Right atrium auricular region (tissue), 2 donors: ENCODE measurements at regions not wholly inside any gene's neighbourhood (a gene's known extent, or its start where the extent isn't known, plus 50 kb on each side); places are given as distances from the start of the nearest gene placed in this dataset.

ENCODE experiments used
- DNase-seq: peaks from one replicate; pipeline ENCODE4 v3.0.0-alpha.2; 2019; ENCODE audit warnings: low spot score
- H3K27ac ChIP-seq, 2 donors: fragments of 200-600 bp; sonication (generic); 1 replicate in 1 of 2; 2 replicates in 1 of 2; pipeline ENCODE4 v1.5.1; 2016 to 2019
- H3K27me3 ChIP-seq, 2 donors: fragments of 200-600 bp; sonication (generic); one replicate each; pipeline versions ENCODE4 v1.5.1 to v1.6.0; 2017 to 2019
- H3K36me3 ChIP-seq: fragments of 200-600 bp; sonication (generic); one replicate; pipeline ENCODE4 v1.5.1; 2016
- H3K4me1 ChIP-seq, 2 donors: fragments of 200-600 bp; sonication (generic); one replicate each; pipeline versions ENCODE4 v1.5.1 to v1.6.0; 2017 to 2019
- H3K4me3 ChIP-seq, 2 donors: fragments of 200-600 bp; sonication (generic); 1 replicate in 1 of 2; 2 replicates in 1 of 2; pipeline ENCODE4 v1.5.1; 2017 to 2019; ENCODE audit warnings: mild to moderate bottlenecking in 1 of 2, moderate library complexity in 1 of 2
- H3K9me3 ChIP-seq, 2 donors: fragments of 200-600 bp; sonication (generic); one replicate each; pipeline ENCODE4 v1.5.1; 2019
- CTCF ChIP-seq, 2 donors: fragments of 200-600 bp; sonication (generic); IDR thresholded peaks; one replicate each; pipeline ENCODE4 v1.5.1; 2019; ENCODE audit warnings: antibody characterized with exemption in 2 of 2

- H3K27ac ChIP-seq: no peak overlapping the region
- H3K27me3 ChIP-seq: no peaks in the 10 kb centered on the region
- no peaks in the 10 kb centered on the region for H3K36me3 ChIP-seq
- H3K9me3 ChIP-seq: no peaks in the 10 kb centered on the region
- no peaks in the 10 kb centered on the region for H3K4me1 ChIP-seq
- DNase-seq: no peak
- no peak overlapping the region for H3K4me3 ChIP-seq
- no peak for TF ChIP-seq CTCF (IDR thresholded peaks at IDR 0.05)
Measured at GRCh38 chr1:209425959-209426358, 157.6 kb upstream of the CAMK1G start.

GRCh38 chr1:209427277-209427676 lies 156.2 kb upstream of the CAMK1G start:
- no peak for TF ChIP-seq CTCF (IDR thresholded peaks at IDR 0.05)
- H3K27ac ChIP-seq: no peak overlapping the region

GRCh38 chr1:209427811-209428210 lies 155.7 kb upstream of the CAMK1G start:
- Histone ChIP-seq H3K27ac (no peak overlapping the region), H3K9me3 (no peaks in the 10 kb centered on the region), H3K4me1 (no peaks in the 10 kb centered on the region), H3K4me3 (no peak overlapping the region), H3K27me3 (no peaks in the 10 kb centered on the region), H3K36me3 (no peaks in the 10 kb centered on the region)
- TF ChIP-seq CTCF (IDR thresholded peaks at IDR 0.05): no peak
- DNase-seq: no peak

More at GRCh38 chr1:209427277-209427676, 156.2 kb upstream of the CAMK1G start:
- Histone ChIP-seq H3K36me3 (no peaks in the 10 kb centered on the region), H3K27me3 (no peaks in the 10 kb centered on the region), H3K4me1 (no peaks in the 10 kb centered on the region), H3K9me3 (no peaks in the 10 kb centered on the region), H3K4me3 (no peak overlapping the region)
- DNase-seq: no peak

- H3K27me3 ChIP-seq: no peaks in the 10 kb centered on the region
- H3K27ac ChIP-seq: no peak overlapping the region
- H3K4me3 ChIP-seq: no peak overlapping the region
Measured at GRCh38 chr1:209428241-209428921, 155.1 kb upstream of the CAMK1G start.

GRCh38 chr1:209429611-209430010 lies 153.9 kb upstream of the CAMK1G start:
- no peak for TF ChIP-seq CTCF (IDR thresholded peaks at IDR 0.05)
- Histone ChIP-seq H3K4me3 (no peak overlapping the region), H3K4me1 (no peaks in the 10 kb centered on the region), H3K27me3 (no peaks in the 10 kb centered on the region), H3K27ac (no peak overlapping the region), H3K9me3 (no peaks in the 10 kb centered on the region), H3K36me3 (no peaks in the 10 kb centered on the region)
- DNase-seq: no peak

More at GRCh38 chr1:209428241-209428921, 155.1 kb upstream of the CAMK1G start:
- H3K36me3 ChIP-seq: no peaks in the 10 kb centered on the region
- DNase-seq: no peak
- H3K4me1 ChIP-seq: no peaks in the 10 kb centered on the region
- H3K9me3 ChIP-seq: no peaks in the 10 kb centered on the region
- no peak for TF ChIP-seq CTCF (IDR thresholded peaks at IDR 0.05)

- Histone ChIP-seq H3K4me3 (no peak overlapping the region), H3K9me3 (no peaks in the 10 kb centered on the region), H3K4me1 (no peaks in the 10 kb centered on the region), H3K27me3 (no peaks in the 10 kb centered on the region), H3K36me3 (no peaks in the 10 kb centered on the region), H3K27ac (no peak overlapping the region)
- no peak for TF ChIP-seq CTCF (IDR thresholded peaks at IDR 0.05)
- DNase-seq: no peak
Measured at GRCh38 chr1:209430107-209430506, 153.4 kb upstream of the CAMK1G start.
